Stomach smooth muscle (tissue), 2 donors: ENCODE measurements at regions not wholly inside any gene's neighbourhood (a gene's known extent, or its start where the extent isn't known, plus 50 kb on each side); places are given as distances from the start of the nearest gene placed in this dataset.

Source experiments
- H3K27ac ChIP-seq: one replicate; pipeline ENCODE4 v1.7.0; 2013; ENCODE audit warnings: mild to moderate bottlenecking, low read length, inconsistent platforms
- H3K27me3 ChIP-seq, 2 donors: one replicate each; pipeline ENCODE4 v1.7.0; 2013; ENCODE audit warnings: low read length in 2 of 2; ENCODE audit not compliant: insufficient read depth in 2 of 2, control insufficient read depth in 1 of 2
- H3K36me3 ChIP-seq, 2 donors: one replicate each; pipeline ENCODE4 v1.7.0; 2013; ENCODE audit warnings: low read length in 2 of 2; ENCODE audit not compliant: control insufficient read depth in 2 of 2, insufficient read depth in 2 of 2
- H3K4me1 ChIP-seq: one replicate; pipeline ENCODE4 v1.7.0; 2013; ENCODE audit warnings: low read length; ENCODE audit not compliant: control insufficient read depth, insufficient read depth
- H3K4me3 ChIP-seq, 2 donors: one replicate each; pipeline ENCODE4 v1.7.0; 2013; ENCODE audit warnings: low read length in 2 of 2
- H3K9ac ChIP-seq, 2 donors: one replicate each; pipeline ENCODE4 v1.7.0; 2013; ENCODE audit warnings: low read length in 2 of 2, mild to moderate bottlenecking in 1 of 2
- H3K9me3 ChIP-seq, 2 donors: one replicate each; pipeline ENCODE4 v1.7.0; 2013; ENCODE audit warnings: low read length in 2 of 2; ENCODE audit not compliant: control insufficient read depth in 2 of 2
- donor health status: healthy.
- donor health status: Pancreatic carcinoma.

- peaks cover 6 to 9% of the 10 kb centered on the region in 2 donors for H3K27me3 ChIP-seq
- H3K9me3 ChIP-seq, result no peaks in the 10 kb centered on the region
- H3K36me3 ChIP-seq, result no peaks in the 10 kb centered on the region
- no peak overlapping the region for H3K27ac ChIP-seq
- no peak overlapping the region for H3K9ac ChIP-seq
- H3K4me3 ChIP-seq, result no peak overlapping the region
- H3K4me1 ChIP-seq, result no peaks in the 10 kb centered on the region
These were observed 59.6 kb upstream of the IQSEC1 start for GRCh38 chr3:13132731-13133410.

- no peak overlapping the region for H3K9ac ChIP-seq
- peaks cover 6 to 9% of the 10 kb centered on the region in 2 donors for H3K27me3 ChIP-seq
- H3K4me3 ChIP-seq, result no peak overlapping the region
- no peaks in the 10 kb centered on the region for H3K36me3 ChIP-seq
- H3K27ac ChIP-seq, result no peak overlapping the region
- no peaks in the 10 kb centered on the region for H3K9me3 ChIP-seq
- H3K4me1 ChIP-seq, result no peaks in the 10 kb centered on the region
These were observed 59.1 kb upstream of the IQSEC1 start for GRCh38 chr3:13132281-13132680.

- no peak overlapping the region for H3K4me3 ChIP-seq
- no peaks in the 10 kb centered on the region for H3K9me3 ChIP-seq
- H3K4me1 ChIP-seq, result no peaks in the 10 kb centered on the region
These were observed 57.4 kb upstream of the IQSEC1 start for GRCh38 chr3:13130464-13131193.

GRCh38 chr3:13125092-13126015 is 52.1 kb upstream of the IQSEC1 start:
- Histone ChIP-seq H3K27ac (no peak overlapping the region), H3K9ac (no peak overlapping the region), H3K9me3 (no peaks in the 10 kb centered on the region), H3K4me3 (no peak overlapping the region), H3K4me1 (no peaks in the 10 kb centered on the region), H3K36me3 (no peaks in the 10 kb centered on the region), H3K27me3 (no peaks in the 10 kb centered on the region)

More at GRCh38 chr3:13130464-13131193, 57.4 kb upstream of the IQSEC1 start:
- no peaks in the 10 kb centered on the region for H3K36me3 ChIP-seq
- no peak overlapping the region for H3K9ac ChIP-seq
- peaks cover 6 to 8% of the 10 kb centered on the region in 2 donors for H3K27me3 ChIP-seq
- no peak overlapping the region for H3K27ac ChIP-seq

- H3K36me3 ChIP-seq, result no peaks in the 10 kb centered on the region
- H3K9me3 ChIP-seq, result no peaks in the 10 kb centered on the region
- no peaks in the 10 kb centered on the region for H3K4me1 ChIP-seq
- H3K27ac ChIP-seq, result no peak overlapping the region
- no peak overlapping the region for H3K4me3 ChIP-seq
- no peaks in the 10 kb centered on the region for H3K27me3 ChIP-seq
- no peak overlapping the region for H3K9ac ChIP-seq
These were observed 51.4 kb upstream of the IQSEC1 start for GRCh38 chr3:13124631-13125030.

GRCh38 chr3:13123765-13124164 is 50.5 kb upstream of the IQSEC1 start:
- H3K9ac ChIP-seq, result no peak overlapping the region
- H3K4me3 ChIP-seq, result no peak overlapping the region
- H3K27me3 ChIP-seq, result peaks cover 0 to 2% of the 10 kb centered on the region in 2 donors
- H3K4me1 ChIP-seq, result no peaks in the 10 kb centered on the region
- H3K9me3 ChIP-seq, result no peaks in the 10 kb centered on the region
- H3K27ac ChIP-seq, result no peak overlapping the region
- H3K36me3 ChIP-seq, result no peaks in the 10 kb centered on the region

GRCh38 chr3:13123013-13123654 is 49.9 kb upstream of the IQSEC1 start:
- H3K27me3 ChIP-seq, result peaks cover 0 to 2% of the 10 kb centered on the region in 2 donors
- H3K9me3 ChIP-seq, result no peaks in the 10 kb centered on the region
- no peak overlapping the region for H3K9ac ChIP-seq
- H3K27ac ChIP-seq, result no peak overlapping the region
- no peak overlapping the region for H3K4me3 ChIP-seq
- H3K36me3 ChIP-seq, result no peaks in the 10 kb centered on the region
- no peaks in the 10 kb centered on the region for H3K4me1 ChIP-seq
